ENCODE measurements at regions not wholly inside any gene's neighbourhood (a gene's known extent, or its start where the extent isn't known, plus 50 kb on each side); places are given as distances from the start of the nearest gene placed in this dataset.

DNA sequence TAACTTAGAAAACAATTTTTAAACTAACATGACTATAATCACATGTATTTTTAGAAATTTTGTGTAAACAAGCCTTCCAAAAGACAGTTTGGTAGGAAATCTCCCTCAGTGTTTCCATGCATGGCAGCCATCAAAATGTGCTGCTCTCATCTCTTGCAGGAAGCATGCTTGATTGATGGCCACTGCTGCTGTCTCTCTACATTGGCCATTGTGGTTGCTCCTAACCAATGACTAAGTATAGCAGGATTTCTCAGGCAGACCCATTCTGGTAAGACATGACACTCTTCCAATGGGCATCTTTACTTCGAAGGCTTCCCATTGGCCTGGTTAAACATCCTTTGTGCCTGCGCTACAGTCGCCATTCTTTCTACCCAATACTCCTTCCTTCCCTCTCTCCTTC is 78.9 kb upstream of the GUCY1A1 start:
- TF ChIP-seq ZNF433 (tag by site-specific recombination; IDR thresholded peaks at IDR 0.05; ENCODE audit: low read depth) (no peak), ZNF404 (tag by site-specific recombination; IDR thresholded peaks at IDR 0.05) (no peak), CTCF (tag by site-specific recombination; IDR thresholded peaks at IDR 0.05) (no peak), INSM2 (tag by site-specific recombination; IDR thresholded peaks at IDR 0.05) (no peak), ZSCAN5A (tag by site-specific recombination; IDR thresholded peaks at IDR 0.05) (no peak), MZF1 (tag by site-specific recombination; IDR thresholded peaks at IDR 0.05; ENCODE audit: borderline replicate concordance) (no peak), ZBTB8A (tag by site-specific recombination; IDR thresholded peaks at IDR 0.05) (no peak), ZNF140 (tag by site-specific recombination; IDR thresholded peaks at IDR 0.05) (no peak), ZFHX2 (tag by site-specific recombination; conservative IDR thresholded peaks at IDR 0.05) (no peak), KLF7 (tag by site-specific recombination; IDR thresholded peaks at IDR 0.05; ENCODE audit: borderline replicate concordance) (no peak), REPIN1 (tag by site-specific recombination; IDR thresholded peaks at IDR 0.05; ENCODE audit: low read depth) (no peak), OVOL3 (tag by site-specific recombination; IDR thresholded peaks at IDR 0.05) (no peak)

Measured in HEK293 (cell line).